ENCODE measurements at regions not wholly inside any gene's neighbourhood (a gene's known extent, or its start where the extent isn't known, plus 50 kb on each side); places are given as distances from the start of the nearest gene placed in this dataset.

DNA sequence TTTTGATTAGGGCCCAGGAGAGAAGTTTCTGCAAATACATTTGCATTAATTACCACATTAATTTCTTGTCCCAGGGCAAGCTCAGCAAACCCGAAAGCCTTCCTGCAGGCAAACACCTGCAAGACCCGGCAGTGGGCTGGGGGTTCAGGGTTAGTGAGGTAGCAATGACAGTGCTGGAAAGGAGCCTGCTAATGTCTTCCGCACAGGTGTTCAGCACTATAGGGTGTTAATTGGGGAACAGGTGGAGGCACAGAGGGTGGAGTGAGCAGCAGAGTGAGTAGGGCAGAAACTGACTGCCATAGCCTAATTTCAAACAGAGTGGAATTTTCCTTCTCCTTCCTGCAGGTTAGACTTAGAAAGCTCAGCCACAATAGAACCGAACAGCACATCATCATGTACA is 50.9 kb upstream of the UBASH3B start:
- FAIRE-seq, result no peak
- WGBS, 3 donors, result 82 to 92% (median 89%) methylated on average over 4 of the region's 4 CpGs

DNA sequence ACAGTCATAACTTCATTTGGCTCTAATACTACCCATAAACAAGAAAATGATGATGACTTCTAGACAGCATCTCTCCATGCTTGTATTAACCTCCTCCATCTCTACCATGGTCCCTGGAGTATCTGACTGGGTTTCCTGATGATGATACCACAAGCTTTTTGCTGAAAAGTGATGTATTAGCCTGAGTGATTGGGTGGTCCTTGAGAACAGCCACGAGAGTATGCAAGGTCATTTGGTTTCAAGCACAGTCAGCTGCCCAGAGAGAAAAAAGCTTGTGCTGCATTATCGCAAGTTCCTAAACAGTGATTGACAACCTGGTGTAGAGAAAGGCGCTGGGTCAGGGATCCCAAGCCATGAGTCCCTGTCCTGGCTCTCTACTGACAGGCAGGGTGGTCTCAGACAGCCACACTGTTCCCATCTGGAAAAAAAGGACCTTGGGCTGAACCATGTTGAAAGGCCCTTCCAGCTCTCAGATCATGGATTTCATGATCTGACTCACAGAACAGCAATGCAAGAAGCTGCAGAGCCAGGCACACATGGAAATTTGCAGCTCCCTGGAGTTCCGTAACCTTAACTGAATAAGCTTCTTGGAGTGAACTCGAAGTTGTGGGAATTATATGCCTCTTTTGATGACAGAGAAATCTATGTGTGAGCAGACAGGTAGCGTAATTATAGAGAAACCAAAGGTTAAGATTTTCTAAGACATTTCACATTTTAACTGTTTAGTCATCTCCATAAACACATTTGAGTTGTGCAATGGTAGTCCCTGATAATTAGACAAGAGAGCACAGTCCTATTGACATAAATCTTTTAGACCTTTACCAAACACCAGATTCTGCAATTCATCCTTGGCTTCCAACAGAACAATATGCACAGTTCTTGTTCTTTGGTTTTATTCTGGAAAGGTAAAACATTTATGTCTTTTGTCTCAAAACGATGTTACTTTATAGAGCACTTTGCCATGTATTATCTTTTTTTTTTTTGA is 54.1 kb upstream of the UBASH3B start:
- peaks cover 0 to 3% (median 1%) of the 10 kb centered on the region in 3 donors for H3K27me3 ChIP-seq (ENCODE audit: control insufficient read depth in 3 of 3, insufficient read depth in 3 of 3, low read length in 3 of 3)
- no peak for DNase-seq
- no peaks in the 10 kb centered on the region for H3K36me3 ChIP-seq (ENCODE audit: control insufficient read depth in 3 of 3, insufficient read depth in 2 of 3, low read depth in 1 of 3, low read length in 3 of 3)
- 55 to 65% (median 62%) methylated on average over 7 of the region's 7 CpGs for WGBS, 3 donors
- no peak overlapping the region for H3K4me3 ChIP-seq (ENCODE audit: low read depth in 1 of 3, low read length in 3 of 3)
- H3K27ac ChIP-seq (ENCODE audit: low read depth in 1 of 3, low read length in 2 of 3), result no peak overlapping the region
- no peak for FAIRE-seq
- H3K4me1 ChIP-seq (ENCODE audit: control insufficient read depth in 3 of 3, insufficient read depth in 2 of 3, low read depth in 1 of 3, low read length in 2 of 3), result no peaks in the 10 kb centered on the region
- H3K9me3 ChIP-seq (ENCODE audit: control insufficient read depth in 2 of 2, insufficient read depth in 1 of 2, low read depth in 1 of 2, low read length in 1 of 2), result no peaks in the 10 kb centered on the region

More for the DNA sequence above, 50.9 kb upstream of the UBASH3B start:
- Histone ChIP-seq H3K4me1 (ENCODE audit: control insufficient read depth in 3 of 3, insufficient read depth in 2 of 3, low read depth in 1 of 3, low read length in 2 of 3) (no peaks in the 10 kb centered on the region), H3K4me3 (ENCODE audit: low read depth in 1 of 3, low read length in 3 of 3) (no peak overlapping the region), H3K36me3 (ENCODE audit: control insufficient read depth in 3 of 3, insufficient read depth in 2 of 3, low read depth in 1 of 3, low read length in 3 of 3) (no peaks in the 10 kb centered on the region), H3K9me3 (ENCODE audit: control insufficient read depth in 2 of 2, insufficient read depth in 1 of 2, low read depth in 1 of 2, low read length in 1 of 2) (no peaks in the 10 kb centered on the region), H3K27ac (ENCODE audit: low read depth in 1 of 3, low read length in 2 of 3) (no peak overlapping the region), H3K27me3 (ENCODE audit: control insufficient read depth in 3 of 3, insufficient read depth in 3 of 3, low read length in 3 of 3) (peaks cover 0 to 3% (median 0%) of the 10 kb centered on the region in 3 donors)
- no peak for DNase-seq

DNA sequence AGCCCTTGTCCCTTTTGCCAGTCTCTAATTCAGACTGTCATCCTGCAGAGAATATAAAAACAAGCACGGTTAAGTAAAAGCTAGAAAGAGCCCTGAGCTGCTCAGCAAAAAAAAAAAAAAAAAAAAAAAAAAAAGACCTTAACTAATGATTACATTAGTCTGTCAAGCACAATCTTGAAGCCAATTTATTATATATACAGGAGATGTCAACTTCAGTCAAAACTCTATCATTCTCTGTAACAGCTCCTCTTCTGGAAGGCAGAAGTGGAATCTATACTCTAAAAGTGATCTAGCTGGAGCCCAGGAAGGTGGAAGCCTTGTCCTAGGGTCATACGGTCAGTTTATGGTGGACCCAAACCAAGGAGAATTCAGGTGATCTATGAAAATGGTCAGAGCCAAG is 55.2 kb upstream of the UBASH3B start:
- Histone ChIP-seq H3K4me1 (ENCODE audit: control insufficient read depth in 3 of 3, insufficient read depth in 2 of 3, low read depth in 1 of 3, low read length in 2 of 3) (no peaks in the 10 kb centered on the region), H3K27me3 (ENCODE audit: control insufficient read depth in 3 of 3, insufficient read depth in 3 of 3, low read length in 3 of 3) (peaks cover 0 to 1% (median under 1%) of the 10 kb centered on the region in 3 donors), H3K27ac (ENCODE audit: low read depth in 1 of 3, low read length in 2 of 3) (no peak overlapping the region), H3K36me3 (ENCODE audit: control insufficient read depth in 3 of 3, insufficient read depth in 2 of 3, low read depth in 1 of 3, low read length in 3 of 3) (no peaks in the 10 kb centered on the region), H3K9me3 (ENCODE audit: control insufficient read depth in 2 of 2, insufficient read depth in 1 of 2, low read depth in 1 of 2, low read length in 1 of 2) (no peaks in the 10 kb centered on the region), H3K4me3 (ENCODE audit: low read depth in 1 of 3, low read length in 3 of 3) (no peak overlapping the region)
- DNase-seq (no peak), FAIRE-seq (no peak)
- WGBS, 3 donors, result 83 to 88% (median 85%) methylated on average over 2 of the region's 2 CpGs

DNA sequence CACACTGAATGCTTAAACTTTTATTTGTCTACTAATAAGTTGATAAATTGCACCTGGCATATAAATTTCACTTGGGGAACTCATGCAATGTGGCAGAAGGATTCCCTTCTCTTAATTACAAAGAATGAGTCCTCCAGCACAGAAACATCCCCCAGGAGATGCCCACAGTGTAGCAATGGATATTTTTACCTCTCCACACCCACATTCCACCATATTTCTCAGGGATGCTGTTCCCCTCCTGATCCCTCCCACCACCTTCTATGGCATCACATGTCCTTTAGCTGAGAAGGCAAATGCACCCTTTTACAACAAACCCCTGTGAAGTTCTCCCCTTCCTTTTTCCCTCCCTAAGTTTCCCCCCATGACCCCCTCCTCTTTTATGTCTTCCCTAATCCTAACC is 56.1 kb upstream of the UBASH3B start:
- FAIRE-seq (no peak), DNase-seq (no peak)
- Histone ChIP-seq H3K9me3 (ENCODE audit: control insufficient read depth in 2 of 2, insufficient read depth in 1 of 2, low read depth in 1 of 2, low read length in 1 of 2) (no peaks in the 10 kb centered on the region), H3K4me3 (ENCODE audit: low read depth in 1 of 3, low read length in 3 of 3) (no peak overlapping the region), H3K36me3 (ENCODE audit: control insufficient read depth in 3 of 3, insufficient read depth in 2 of 3, low read depth in 1 of 3, low read length in 3 of 3) (no peaks in the 10 kb centered on the region), H3K27ac (ENCODE audit: low read depth in 1 of 3, low read length in 2 of 3) (no peak overlapping the region), H3K4me1 (ENCODE audit: control insufficient read depth in 3 of 3, insufficient read depth in 2 of 3, low read depth in 1 of 3, low read length in 2 of 3) (no peaks in the 10 kb centered on the region), H3K27me3 (ENCODE audit: control insufficient read depth in 3 of 3, insufficient read depth in 3 of 3, low read length in 3 of 3) (peaks cover 0 to 1% (median 0%) of the 10 kb centered on the region in 3 donors)

DNA sequence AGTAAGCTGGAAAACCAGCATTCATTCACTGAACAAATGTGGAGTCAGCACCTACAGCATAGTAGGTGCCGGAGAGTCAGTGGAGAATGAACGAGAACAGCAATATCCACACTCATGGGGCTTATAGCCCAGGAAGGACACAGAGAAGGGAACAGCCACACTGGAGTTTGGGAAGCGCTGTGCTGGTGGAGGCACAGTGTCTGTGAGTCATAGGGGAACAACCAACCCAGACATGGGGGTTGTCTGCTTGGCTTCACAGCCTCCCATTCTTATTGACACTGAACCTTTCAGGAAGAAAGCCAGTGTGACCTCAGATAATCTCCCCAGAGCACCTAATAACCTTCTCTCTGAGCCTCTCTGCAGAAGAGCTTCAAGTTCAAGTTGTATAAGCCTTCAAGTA is 56.6 kb upstream of the UBASH3B start:
- Histone ChIP-seq H3K36me3 (ENCODE audit: control insufficient read depth in 3 of 3, insufficient read depth in 2 of 3, low read depth in 1 of 3, low read length in 3 of 3) (no peaks in the 10 kb centered on the region), H3K4me3 (ENCODE audit: low read depth in 1 of 3, low read length in 3 of 3) (no peak overlapping the region), H3K27ac (ENCODE audit: low read depth in 1 of 3, low read length in 2 of 3) (no peak overlapping the region), H3K27me3 (ENCODE audit: control insufficient read depth in 3 of 3, insufficient read depth in 3 of 3, low read length in 3 of 3) (peaks cover 0 to 1% (median 0%) of the 10 kb centered on the region in 3 donors), H3K4me1 (ENCODE audit: control insufficient read depth in 3 of 3, insufficient read depth in 2 of 3, low read depth in 1 of 3, low read length in 2 of 3) (no peaks in the 10 kb centered on the region), H3K9me3 (ENCODE audit: control insufficient read depth in 2 of 2, insufficient read depth in 1 of 2, low read depth in 1 of 2, low read length in 1 of 2) (no peaks in the 10 kb centered on the region)
- no peak for DNase-seq
- 80 to 88% (median 87%) methylated on average over 3 of the region's 3 CpGs for WGBS, 3 donors
- no peak for FAIRE-seq

DNA sequence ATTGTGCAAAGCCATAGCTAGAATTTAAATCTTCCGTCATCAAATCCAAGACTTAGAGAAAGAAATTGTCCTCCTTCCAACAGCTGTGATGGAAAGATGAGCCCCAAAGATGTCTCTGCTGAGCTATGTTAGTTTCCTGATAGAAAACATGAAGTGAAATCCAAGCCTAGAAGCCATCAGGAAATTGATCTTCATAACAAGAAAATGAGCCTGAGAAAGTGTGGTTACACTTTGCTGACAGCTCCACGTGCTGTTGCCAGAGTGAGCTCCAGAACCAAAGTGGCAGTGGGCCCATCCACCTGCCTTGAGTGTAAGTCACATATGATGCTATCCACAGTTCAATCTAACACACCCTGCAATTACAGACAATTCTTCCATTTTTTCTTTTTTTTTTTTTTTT is 58.0 kb upstream of the UBASH3B start:
- no peaks in the 10 kb centered on the region for H3K36me3 ChIP-seq (ENCODE audit: control insufficient read depth in 3 of 3, insufficient read depth in 2 of 3, low read depth in 1 of 3, low read length in 3 of 3)
- H3K27ac ChIP-seq (ENCODE audit: low read depth in 1 of 3, low read length in 2 of 3), result no peak overlapping the region
- H3K27me3 ChIP-seq (ENCODE audit: control insufficient read depth in 3 of 3, insufficient read depth in 3 of 3, low read length in 3 of 3), result peaks cover 0 to 1% (median 0%) of the 10 kb centered on the region in 3 donors
- H3K9me3 ChIP-seq (ENCODE audit: control insufficient read depth in 2 of 2, insufficient read depth in 1 of 2, low read depth in 1 of 2, low read length in 1 of 2), result no peaks in the 10 kb centered on the region
- no peak for DNase-seq
- no peak overlapping the region for H3K4me3 ChIP-seq (ENCODE audit: low read depth in 1 of 3, low read length in 3 of 3)
- WGBS, 3 donors, result 69 to 76% (median 69%) methylated on average over 2 of the region's 2 CpGs
- FAIRE-seq, result no peak
- H3K4me1 ChIP-seq (ENCODE audit: control insufficient read depth in 3 of 3, insufficient read depth in 2 of 3, low read depth in 1 of 3, low read length in 2 of 3), result no peaks in the 10 kb centered on the region

DNA sequence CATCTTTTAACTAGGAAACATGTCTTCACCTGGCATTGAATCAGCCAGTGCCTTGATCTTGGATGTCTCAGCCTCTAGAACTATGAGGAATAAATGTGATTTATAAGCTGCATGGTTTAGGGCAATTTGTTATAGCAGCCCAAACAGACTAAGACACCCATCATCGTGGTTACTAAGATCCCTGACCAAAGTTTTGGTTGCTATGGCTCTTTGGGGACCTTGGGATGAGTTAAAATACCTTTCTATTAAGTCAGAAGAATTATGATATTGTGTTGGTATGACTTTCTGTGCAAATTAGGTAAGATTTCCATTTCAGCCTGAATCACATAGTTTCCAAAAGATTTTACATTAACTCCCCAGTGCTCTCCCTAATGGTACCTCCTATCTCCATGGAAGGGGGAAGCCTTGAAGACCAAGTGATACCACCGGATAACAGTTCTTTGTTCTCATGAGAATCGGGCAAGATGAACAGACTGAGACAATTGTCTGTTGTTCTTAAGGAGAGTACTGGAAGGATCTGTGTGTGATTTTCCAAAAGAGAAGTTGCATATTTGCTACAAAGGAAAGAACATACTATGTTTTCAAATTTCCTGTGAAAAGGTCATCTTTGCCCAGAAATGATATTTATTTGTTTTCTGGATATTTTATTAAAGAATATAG is 60.4 kb upstream of the UBASH3B start:
- no peak overlapping the region for H3K4me3 ChIP-seq (ENCODE audit: low read depth in 1 of 3, low read length in 3 of 3)
- peaks cover 0 to 1% (median 0%) of the 10 kb centered on the region in 3 donors for H3K27me3 ChIP-seq (ENCODE audit: control insufficient read depth in 3 of 3, insufficient read depth in 3 of 3, low read length in 3 of 3)
- H3K36me3 ChIP-seq (ENCODE audit: control insufficient read depth in 3 of 3, insufficient read depth in 2 of 3, low read depth in 1 of 3, low read length in 3 of 3), result no peaks in the 10 kb centered on the region
- WGBS, 3 donors, result 71 to 87% (median 71%) methylated on average over 3 of the region's 3 CpGs
- H3K9me3 ChIP-seq (ENCODE audit: control insufficient read depth in 2 of 2, insufficient read depth in 1 of 2, low read depth in 1 of 2, low read length in 1 of 2), result no peaks in the 10 kb centered on the region
- DNase-seq, result no peak
- FAIRE-seq, result no peak
- H3K4me1 ChIP-seq (ENCODE audit: control insufficient read depth in 3 of 3, insufficient read depth in 2 of 3, low read depth in 1 of 3, low read length in 2 of 3), result no peaks in the 10 kb centered on the region
- H3K27ac ChIP-seq (ENCODE audit: low read depth in 1 of 3, low read length in 2 of 3), result no peak overlapping the region

DNA sequence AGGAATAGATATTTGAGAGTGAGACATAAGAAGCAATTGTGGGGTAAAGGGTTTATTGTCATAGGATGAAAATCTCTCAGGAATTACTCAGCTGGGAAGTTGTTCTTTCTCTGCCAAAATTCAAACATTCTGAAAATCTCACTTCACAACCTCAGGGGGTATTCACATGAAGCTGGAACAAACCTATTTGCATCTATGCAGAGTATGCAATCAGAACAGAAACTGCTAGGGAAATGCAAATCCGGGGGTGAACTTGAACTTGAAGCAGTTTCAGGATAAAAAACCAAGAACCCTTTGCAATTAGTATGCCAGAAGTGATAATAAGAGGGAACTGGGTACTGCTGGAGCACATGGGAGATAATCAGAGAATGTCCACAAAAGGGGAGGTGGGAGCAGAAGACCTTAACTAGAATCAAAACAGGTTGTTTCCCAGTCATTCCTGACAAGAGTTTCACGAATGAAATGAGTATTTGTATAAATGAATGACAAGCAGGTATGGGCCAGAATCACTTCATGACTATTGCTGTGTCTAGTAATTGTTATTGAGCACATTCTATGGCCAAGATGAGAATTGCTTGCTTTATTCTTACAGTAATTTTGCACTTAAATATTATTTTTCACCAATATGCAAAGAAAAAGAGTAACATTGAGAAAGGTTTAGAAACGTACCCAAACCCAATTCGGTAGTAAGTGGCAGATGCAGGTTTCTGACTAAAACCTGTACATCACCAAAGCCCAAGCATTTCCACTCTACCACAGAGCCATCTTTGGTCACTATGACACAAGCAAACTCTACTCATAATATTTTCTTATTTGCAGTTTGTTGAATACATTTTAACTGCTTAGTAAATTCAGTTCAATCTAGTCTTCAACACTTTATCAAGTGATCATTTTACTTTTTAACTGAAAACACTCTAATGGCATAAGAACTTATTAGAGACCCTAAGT is 61.8 kb upstream of the UBASH3B start:
- no peaks in the 10 kb centered on the region for H3K36me3 ChIP-seq (ENCODE audit: control insufficient read depth in 3 of 3, insufficient read depth in 2 of 3, low read depth in 1 of 3, low read length in 3 of 3)
- no peaks in the 10 kb centered on the region for H3K4me1 ChIP-seq (ENCODE audit: control insufficient read depth in 3 of 3, insufficient read depth in 2 of 3, low read depth in 1 of 3, low read length in 2 of 3)
- no peaks in the 10 kb centered on the region for H3K9me3 ChIP-seq (ENCODE audit: control insufficient read depth in 2 of 2, insufficient read depth in 1 of 2, low read depth in 1 of 2, low read length in 1 of 2)
- FAIRE-seq, result no peak
- no peak overlapping the region for H3K4me3 ChIP-seq (ENCODE audit: low read depth in 1 of 3, low read length in 3 of 3)
- no peak for DNase-seq
- WGBS, 3 donors, result 61 to 71% (median 66%) methylated on average over 4 of the region's 4 CpGs
- peaks cover 0 to 1% (median 0%) of the 10 kb centered on the region in 3 donors for H3K27me3 ChIP-seq (ENCODE audit: control insufficient read depth in 3 of 3, insufficient read depth in 3 of 3, low read length in 3 of 3)
- no peak overlapping the region for H3K27ac ChIP-seq (ENCODE audit: low read depth in 1 of 3, low read length in 2 of 3)

Data from small intestine (tissue), 7 donors.